PC-3 (cell line): ENCODE measurements at regions not wholly inside any gene's neighbourhood (a gene's known extent, or its start where the extent isn't known, plus 50 kb on each side); places are given as distances from the start of the nearest gene placed in this dataset.

ENCODE experiments used
- ATAC-seq: fragments of 200-7000 bp; cut with Tn5 transposase; 2 replicates; pipeline ENCODE4 v1.9.1; 2020; ENCODE audit warnings: mild to moderate bottlenecking, moderate library complexity
- BruUV-seq: library from RNA; stranded (reverse); fragments of 400-500 nt; replicated peaks from 2 replicates; lab custom pipeline; 2021; lab: Mats Ljungman, UMichigan
- CTCF ChIA-PET: fragments of 300-600 bp; sonication (Branson Sonifier 250); formaldehyde crosslinking; loops from one replicate; lab custom pipeline; 2022; ENCODE audit warnings: antibody characterized with exemption; lab: Charles Lee
- POLR2A ChIA-PET: fragments of 300-600 bp; sonication (Branson Sonifier 250); formaldehyde crosslinking; loops from one replicate; lab custom pipeline; 2022; ENCODE audit warnings: antibody characterized with exemption; ENCODE audit not compliant: unreplicated experiment; lab: Charles Lee
- DNase-seq: peaks from one replicate; pipeline ENCODE4 v3.0.0-alpha.2; 2015
- H2AFZ ChIP-seq: fragments of 300-600 bp; sonication (generic); 2 replicates; pipeline ENCODE4 v1.6.0; 2016; ENCODE audit warnings: antibody characterized with exemption, low read length
- H3F3A ChIP-seq: fragments of 300-600 bp; sonication (generic); one replicate; pipeline ENCODE4 v1.6.0; 2017; ENCODE audit warnings: antibody characterized with exemption, low read length, control low read depth, mild to moderate bottlenecking; ENCODE audit not compliant: unreplicated experiment
- H3K27ac ChIP-seq: fragments of 300-600 bp; sonication (generic); 2 replicates; pipeline ENCODE4 v1.5.1; 2016; ENCODE audit warnings: mild to moderate bottlenecking, low read length
- H3K27me3 ChIP-seq: fragments of 300-600 bp; sonication (generic); 2 replicates; pipeline ENCODE4 v1.6.1; 2016; ENCODE audit warnings: low read length, mixed read lengths
- H3K36me3 ChIP-seq: fragments of 300-600 bp; sonication (generic); 2 replicates; pipeline ENCODE4 v1.6.1; 2016; ENCODE audit warnings: low read depth, mixed run types, low read length, mixed read lengths
- H3K4me1 ChIP-seq: fragments of 300-600 bp; sonication (generic); 2 replicates; pipeline ENCODE4 v1.5.1; 2016; ENCODE audit warnings: low read length; ENCODE audit not compliant: insufficient read depth
- H3K4me2 ChIP-seq: fragments of 300-600 bp; sonication (generic); 2 replicates; pipeline ENCODE4 v1.6.0; 2016; ENCODE audit warnings: low read length
- H3K4me3 ChIP-seq: fragments of 300-600 bp; sonication (generic); 2 replicates; pipeline ENCODE4 v1.5.1; 2016; ENCODE audit warnings: mild to moderate bottlenecking, low read length, mixed read lengths
- H3K79me2 ChIP-seq: fragments of 300-600 bp; sonication (generic); 2 replicates; pipeline ENCODE4 v1.6.1; 2017; ENCODE audit warnings: low read length, mixed read lengths
- H3K9ac ChIP-seq: fragments of 300-600 bp; sonication (generic); 2 replicates; pipeline ENCODE4 v1.6.0; 2016; ENCODE audit warnings: mild to moderate bottlenecking, low read length
- H3K9me2 ChIP-seq: fragments of 300-600 bp; sonication (generic); replicated peaks from 2 replicates; pipeline ENCODE4 v1.6.1; 2016; ENCODE audit warnings: mixed run types, low read length, mixed read lengths
- H3K9me3 ChIP-seq: fragments of 300-600 bp; sonication (generic); 2 replicates; pipeline ENCODE4 v1.6.1; 2016; ENCODE audit warnings: low read length, mixed read lengths
- H4K20me1 ChIP-seq: fragments of 300-600 bp; sonication (generic); 2 replicates; pipeline ENCODE4 v1.6.1; 2016; ENCODE audit warnings: low read length, mixed read lengths
- CTCF ChIP-seq: fragments of 300-600 bp; sonication (generic); conservative IDR thresholded peaks from 2 replicates; pipeline ENCODE4 v1.5.1; 2017; ENCODE audit warnings: antibody characterized with exemption, low read depth, mild to moderate bottlenecking, low read length
- EZH2 ChIP-seq: fragments of 300-600 bp; sonication (generic); IDR thresholded peaks from one replicate; pipeline ENCODE4 v1.6.1; 2017; ENCODE audit warnings: antibody characterized with exemption, mild to moderate bottlenecking, low read length; ENCODE audit not compliant: unreplicated experiment
- EZH2phosphoT487 ChIP-seq: fragments of 300-600 bp; sonication (generic); IDR thresholded peaks from 2 replicates; pipeline ENCODE4 v1.6.1; 2018; ENCODE audit warnings: mild to moderate bottlenecking, antibody characterized with exemption, low read length, borderline replicate concordance
- intact Hi-C: fragments of 100-400 bp; cut with micrococcal nuclease; formaldehyde crosslinking; loops from 2 replicates; pipeline ENCODE4 v1.9.0; 2023

DNA sequence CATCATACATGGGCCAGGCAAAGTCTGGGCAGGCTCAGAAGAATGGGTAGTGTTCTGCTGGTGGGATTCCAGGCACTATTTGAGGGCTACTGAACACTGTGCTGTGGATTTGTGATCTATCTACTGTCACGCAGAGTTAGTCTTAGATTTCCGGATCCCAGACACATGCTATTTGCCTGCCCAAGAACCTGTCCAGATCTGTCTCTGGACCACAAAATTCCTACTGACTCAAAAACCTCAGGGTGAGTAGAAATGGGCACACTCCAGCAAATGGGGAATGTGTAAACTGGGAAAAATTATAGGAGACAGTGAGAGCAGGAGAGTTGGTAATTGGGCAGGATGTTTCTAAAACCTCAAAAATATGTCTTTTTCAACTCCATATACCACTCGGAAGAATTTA is 129.9 kb downstream of the GALC start:
- DNase-seq: no peak
- Histone ChIP-seq H3K36me3 (no peaks in the 10 kb centered on the region), H3K9me2 (no peaks in the 10 kb centered on the region), H4K20me1 (no peaks in the 10 kb centered on the region), H3K4me3 (no peak overlapping the region), H2AFZ (no peak overlapping the region), H3K4me1 (no peaks in the 10 kb centered on the region), H3K27ac (no peak overlapping the region), H3K79me2 (no peaks in the 10 kb centered on the region), H3K9me3 (0 out of 2 replicates have a peak, but pooled peaks cover 3% of the 10 kb centered on the region), H3F3A (no peaks in the 10 kb centered on the region), H3K27me3 (no peaks in the 10 kb centered on the region), H3K9ac (no peak overlapping the region), H3K4me2 (no peak overlapping the region)
- no TSS peak for BruUV-seq
- ATAC-seq: no peak
- intact Hi-C loops: no loop called here
- TF ChIP-seq EZH2 (no peak), CTCF (no peak), EZH2phosphoT487 (no peak)
- CTCF ChIA-PET: no interaction called here
- POLR2A ChIA-PET: no interaction called here

DNA sequence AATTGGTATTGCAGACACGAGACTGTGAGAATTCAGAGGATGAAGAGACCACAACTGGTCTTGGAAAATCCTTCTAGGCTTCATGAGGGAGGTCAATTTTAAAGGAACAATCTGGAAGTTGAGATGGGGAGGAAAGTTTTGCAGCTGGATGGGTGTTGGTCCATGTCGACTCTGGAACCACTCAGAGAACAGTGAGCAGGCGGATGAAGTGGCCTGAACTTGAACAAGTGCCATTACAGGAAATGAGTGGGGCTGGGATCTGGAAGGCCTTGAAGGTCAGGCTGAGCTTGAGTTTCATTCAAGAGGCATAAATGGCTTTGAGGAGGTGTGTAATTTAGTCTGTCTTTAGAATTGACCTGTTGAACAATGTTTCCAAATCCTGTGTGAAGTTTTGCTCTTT is 140.9 kb downstream of the GALC start:
- no peaks in the 10 kb centered on the region for H3K79me2 ChIP-seq
- intact Hi-C loops: no loop called here
- no peak overlapping the region for H3K4me2 ChIP-seq
- ChIA-PET POLR2A (no interaction called here), CTCF (no interaction called here)
- H3K9ac ChIP-seq: no peak overlapping the region
- BruUV-seq: no TSS peak
- no peak overlapping the region for H3K27ac ChIP-seq
- H3K27me3 ChIP-seq: no peaks in the 10 kb centered on the region
- TF ChIP-seq EZH2 (no peak), EZH2phosphoT487 (no peak), CTCF (no peak)
- H2AFZ ChIP-seq: no peak overlapping the region
- H3F3A ChIP-seq: no peaks in the 10 kb centered on the region
- H3K4me3 ChIP-seq: no peak overlapping the region
- ATAC-seq (no peak), DNase-seq (no peak)
- no peaks in the 10 kb centered on the region for H4K20me1 ChIP-seq
- H3K36me3 ChIP-seq: no peaks in the 10 kb centered on the region
- H3K4me1 ChIP-seq: no peaks in the 10 kb centered on the region
- peaks cover 3% of the 10 kb centered on the region; the same call in 1 of the 2 replicates for H3K9me3 ChIP-seq
- no peaks in the 10 kb centered on the region for H3K9me2 ChIP-seq

- Histone ChIP-seq H3K4me3 (no peak overlapping the region), H2AFZ (no peak overlapping the region), H3K79me2 (no peaks in the 10 kb centered on the region), H3K4me2 (no peak overlapping the region), H3K9me3 (peaks cover 3% of the 10 kb centered on the region; the same call in 1 of the 2 replicates), H3K27ac (no peak overlapping the region), H3K27me3 (no peaks in the 10 kb centered on the region), H4K20me1 (no peaks in the 10 kb centered on the region), H3K9me2 (no peaks in the 10 kb centered on the region), H3K36me3 (no peaks in the 10 kb centered on the region), H3K9ac (no peak overlapping the region), H3K4me1 (no peaks in the 10 kb centered on the region), H3F3A (no peaks in the 10 kb centered on the region)
- intact Hi-C loops: no loop called here
- ChIA-PET CTCF (no interaction called here), POLR2A (no interaction called here)
- ATAC-seq: no peak
- TF ChIP-seq EZH2phosphoT487 (no peak), EZH2 (no peak), CTCF (no peak)
- BruUV-seq: no TSS peak
- no peak for DNase-seq
Measured at GRCh38 chr14:87851190-87851589, 141.8 kb downstream of the GALC start.
